GM19025 (cell line): ENCODE measurements at regions not wholly inside any gene's neighbourhood (a gene's known extent, or its start where the extent isn't known, plus 50 kb on each side); places are given as distances from the start of the nearest gene placed in this dataset.

Experiments used
- ATAC-seq: cut with Tn5 transposase; IDR thresholded peaks from one replicate; pipeline ENCODE4 v1.9.1; 2021; ENCODE audit warnings: mild to moderate bottlenecking, low read depth, moderate library complexity; ENCODE audit not compliant: unreplicated experiment

DNA sequence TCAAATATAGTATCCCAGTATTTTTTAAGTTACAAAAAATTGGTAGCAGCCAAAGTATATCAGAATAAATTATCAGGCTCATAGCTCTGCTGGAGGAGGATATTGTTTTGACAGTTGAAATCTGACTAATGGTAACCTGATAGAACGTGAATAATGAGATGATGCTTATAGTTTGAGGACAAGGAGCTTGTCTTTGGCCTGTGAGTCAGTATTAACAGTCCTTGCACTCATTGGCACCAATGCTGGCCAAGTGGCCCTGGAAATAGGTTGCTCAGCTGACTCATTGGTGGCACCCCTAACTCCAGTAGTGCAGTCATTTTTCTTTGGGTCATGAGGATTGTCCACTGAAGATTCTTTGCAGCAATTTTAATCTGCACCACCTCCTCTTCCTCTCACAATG is 203.3 kb upstream of the JADE1 start:
- no peak for ATAC-seq

DNA sequence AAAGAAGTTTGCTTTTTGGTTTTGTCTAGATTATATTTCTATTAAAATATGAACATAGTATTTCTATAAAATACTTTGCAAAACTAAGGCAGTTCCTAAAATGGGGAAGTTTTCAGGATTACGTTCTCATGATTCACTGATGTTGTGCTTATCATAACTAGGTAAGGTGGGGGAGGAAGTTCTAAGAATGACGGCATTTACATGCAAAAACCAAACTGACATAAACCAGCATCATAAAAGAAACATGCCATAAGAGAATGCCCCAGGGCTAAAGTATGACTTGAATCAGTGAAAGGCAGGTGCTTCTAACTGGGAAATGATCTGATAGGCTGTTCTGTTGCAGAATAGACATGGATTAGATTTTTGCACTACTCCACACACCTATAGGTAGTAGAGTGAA is 204.7 kb upstream of the JADE1 start:
- no peak for ATAC-seq

DNA sequence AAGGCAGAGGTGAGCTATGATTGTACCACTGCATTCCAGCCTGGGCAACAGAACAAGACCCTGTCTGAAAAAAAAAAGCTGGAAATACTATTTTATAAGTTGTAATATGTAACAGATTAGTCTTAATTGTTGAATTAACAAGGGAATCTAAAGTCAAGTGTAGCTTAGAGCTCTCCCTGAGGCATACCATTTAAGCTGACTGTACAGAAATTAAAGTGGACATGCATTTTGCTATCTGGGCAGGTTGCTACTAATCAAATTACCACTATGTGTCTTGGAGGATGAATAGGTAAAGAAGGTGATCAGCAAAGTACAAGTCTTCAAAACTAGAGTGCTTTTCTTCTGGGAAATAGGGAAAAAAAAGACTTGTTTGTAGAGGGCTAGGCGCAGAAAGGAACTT is 205.3 kb upstream of the JADE1 start:
- ATAC-seq, result no peak

DNA sequence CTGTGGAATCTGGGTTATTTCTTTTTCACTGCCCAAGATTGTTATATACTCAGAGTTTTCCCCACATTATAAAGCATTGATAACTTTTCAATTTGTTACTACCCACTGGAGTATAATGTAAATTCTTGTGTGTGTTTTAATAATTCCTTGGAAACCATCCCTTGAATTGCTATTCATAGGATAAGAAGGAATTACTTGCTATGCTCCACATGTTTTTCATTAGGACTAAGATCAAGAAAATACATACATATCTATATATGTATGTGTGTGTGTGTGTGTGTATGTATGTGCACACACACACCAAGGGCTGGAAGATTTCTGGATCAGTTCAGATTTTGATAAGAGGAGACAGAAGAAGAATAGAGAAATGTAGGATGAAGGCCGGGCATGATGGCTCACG is 206.4 kb upstream of the JADE1 start:
- ATAC-seq, result no peak

DNA sequence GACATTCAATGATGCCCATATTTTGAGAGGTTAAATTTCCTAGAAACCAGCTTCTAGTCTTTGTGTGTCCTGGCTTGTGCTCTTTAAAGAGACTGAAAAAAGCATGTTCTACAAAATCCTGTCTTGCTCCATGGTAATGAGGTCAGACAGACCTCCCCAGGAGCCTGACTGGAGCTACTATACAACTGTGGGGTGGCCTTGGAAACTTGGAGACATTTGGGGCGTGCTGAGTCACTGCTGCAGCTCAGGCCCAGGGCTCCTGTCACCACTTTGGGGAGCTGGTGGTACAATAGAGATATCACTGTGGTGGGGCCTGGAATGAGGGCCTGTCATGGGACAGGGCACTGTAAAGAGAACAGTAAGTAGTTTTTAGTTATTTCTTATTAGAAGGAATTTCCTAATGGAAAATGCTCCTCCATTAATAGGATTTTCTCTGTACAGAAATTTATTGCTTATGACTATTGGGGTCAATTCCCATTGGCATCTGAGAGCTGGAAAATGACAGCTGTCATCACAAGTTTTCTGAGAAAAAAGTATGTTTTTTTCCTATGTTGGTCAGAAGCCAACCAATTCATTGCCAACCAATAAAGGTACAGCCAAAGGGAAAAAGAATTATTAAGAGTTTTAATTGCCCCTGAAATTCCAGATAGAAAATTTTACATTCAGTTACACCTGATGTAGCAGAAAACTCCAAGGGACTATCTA is 207.4 kb upstream of the JADE1 start:
- ATAC-seq, result no peak

DNA sequence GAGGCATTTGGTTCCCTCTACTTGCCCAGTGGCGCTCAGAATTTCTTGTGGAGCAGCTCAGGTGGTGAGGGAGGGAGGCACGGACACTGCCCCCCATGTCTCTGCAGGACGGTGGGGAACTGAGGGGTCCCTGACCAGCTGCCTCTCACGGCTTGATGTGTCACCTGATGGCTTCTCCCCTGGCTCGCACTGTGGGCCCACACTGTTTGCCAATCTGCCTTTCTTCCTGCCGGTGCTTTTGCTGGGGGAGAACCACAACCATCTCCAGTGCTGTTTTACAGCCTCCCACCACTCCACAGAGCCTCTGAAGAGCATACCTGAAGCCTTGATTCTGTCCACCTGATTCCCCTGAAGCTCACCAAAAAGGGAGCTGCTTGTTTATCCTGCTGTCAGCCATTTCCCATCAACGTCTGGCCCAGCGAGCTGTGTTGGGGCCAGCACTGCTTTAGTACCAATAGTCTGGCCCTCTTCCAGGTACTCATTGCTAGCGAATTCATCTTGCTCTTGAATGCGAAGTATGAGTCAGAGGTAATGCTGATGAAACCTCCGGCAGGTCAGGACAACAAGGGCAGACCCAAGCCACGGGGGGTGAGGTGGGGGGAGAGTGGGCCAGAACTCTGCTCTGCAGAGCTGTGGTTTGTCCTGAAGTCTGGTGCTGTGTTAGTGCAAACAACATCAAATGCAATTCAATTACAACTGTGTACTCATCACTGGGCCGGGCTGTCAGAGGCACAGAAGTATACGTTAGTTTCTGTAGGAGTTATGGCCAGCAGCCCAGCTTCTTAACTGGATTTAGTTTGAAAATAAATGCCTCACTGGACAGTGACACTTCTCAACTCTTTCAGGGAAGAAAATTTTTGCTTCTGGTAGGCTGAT is 208.3 kb upstream of the JADE1 start:
- ATAC-seq, result no peak

DNA sequence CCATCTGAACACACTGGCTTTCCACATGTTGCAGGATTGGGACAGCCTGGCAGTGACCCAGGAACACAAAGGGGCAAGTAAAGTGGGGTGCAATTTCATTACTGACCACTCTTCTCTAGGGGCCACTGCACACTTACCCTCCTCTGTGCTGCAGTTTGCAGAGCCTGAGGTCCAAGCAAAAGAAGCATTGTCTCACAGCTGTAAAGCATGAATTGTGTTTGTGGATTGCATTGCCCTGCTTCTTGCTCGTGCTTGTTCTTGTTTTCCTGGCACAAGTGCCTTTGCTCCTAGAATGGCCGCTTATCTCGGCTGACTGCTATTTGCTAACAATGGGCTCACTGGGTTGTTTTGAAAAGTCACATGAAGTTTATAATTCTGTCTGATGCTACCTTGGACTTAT is 209.1 kb upstream of the JADE1 start:
- ATAC-seq, result no peak

DNA sequence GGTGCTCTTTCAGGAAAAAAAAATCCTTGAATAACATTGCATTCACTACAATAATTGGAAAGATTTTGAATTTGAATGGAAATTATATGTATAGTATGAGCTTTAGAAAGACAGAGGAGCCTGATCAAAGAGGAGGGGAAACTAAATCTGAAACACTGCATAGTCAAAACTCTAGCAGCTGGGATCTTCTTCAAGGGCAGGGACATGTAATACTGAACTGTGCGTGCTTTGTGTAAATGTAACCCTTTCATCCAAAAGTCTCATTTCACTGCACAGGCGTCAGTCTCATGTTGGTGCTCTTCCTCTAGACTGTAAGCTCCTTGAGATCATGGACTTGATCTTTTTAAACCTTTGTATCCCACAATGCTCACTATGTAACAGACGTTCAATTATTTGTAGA is 212.0 kb upstream of the JADE1 start:
- no peak for ATAC-seq

DNA sequence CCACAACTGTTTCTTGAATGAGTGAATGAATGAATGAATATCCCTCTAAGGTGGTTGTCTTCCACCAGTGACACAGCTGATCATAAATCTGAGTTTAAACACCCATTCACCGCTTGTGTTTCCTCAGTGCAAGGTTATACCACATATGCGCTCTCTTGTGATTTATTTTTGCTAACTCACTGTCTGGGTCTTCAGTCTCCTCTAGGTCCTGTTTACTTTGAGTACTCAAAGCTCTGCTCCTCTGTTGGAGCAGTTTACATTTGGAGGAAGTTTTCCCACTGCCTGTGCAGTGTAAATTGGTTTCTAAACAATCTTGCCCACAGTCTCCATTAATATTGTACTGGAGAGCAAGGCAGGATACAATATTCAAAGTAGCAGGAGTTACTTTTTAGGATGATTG is 212.6 kb upstream of the JADE1 start:
- ATAC-seq, result no peak

DNA sequence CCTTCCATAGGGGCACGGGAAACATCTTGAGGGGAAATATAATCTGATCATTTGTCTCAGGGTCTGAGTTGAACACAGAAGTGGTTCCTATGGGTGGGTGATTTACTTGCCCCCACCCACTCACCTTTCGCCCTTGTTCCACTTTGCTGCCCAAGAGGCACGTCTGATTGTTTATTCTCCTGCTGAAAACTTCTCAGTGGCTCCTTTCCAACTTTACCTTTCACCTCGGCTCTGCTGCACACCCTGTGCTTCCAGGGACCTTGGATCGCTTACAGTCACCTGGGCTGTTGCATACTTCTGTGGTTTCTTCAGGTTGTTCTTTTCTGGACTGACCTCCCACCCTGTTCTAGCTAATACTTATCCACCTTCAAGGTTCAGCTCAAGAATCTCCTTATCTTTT is 213.4 kb upstream of the JADE1 start:
- ATAC-seq, result no peak

DNA sequence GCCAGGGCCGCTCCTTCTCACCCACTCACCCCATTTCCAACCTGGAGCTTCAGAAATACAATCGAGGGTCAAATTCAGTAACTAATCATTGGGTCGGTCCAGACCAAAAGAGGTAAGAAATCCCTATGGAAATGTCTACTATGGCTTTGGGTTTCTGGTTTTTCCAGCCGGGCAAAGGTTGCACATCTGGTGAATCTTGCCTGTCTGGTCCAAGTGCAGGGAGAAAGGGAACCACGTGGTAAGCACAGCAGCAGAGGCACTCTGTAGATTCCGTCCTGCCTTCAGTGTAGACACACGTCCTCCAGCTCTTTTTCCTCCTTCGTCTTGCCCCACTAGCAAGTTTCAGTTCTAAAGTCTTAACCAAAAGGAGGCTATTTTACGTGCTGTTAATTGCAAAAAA is 218.0 kb upstream of the JADE1 start:
- no peak for ATAC-seq

DNA sequence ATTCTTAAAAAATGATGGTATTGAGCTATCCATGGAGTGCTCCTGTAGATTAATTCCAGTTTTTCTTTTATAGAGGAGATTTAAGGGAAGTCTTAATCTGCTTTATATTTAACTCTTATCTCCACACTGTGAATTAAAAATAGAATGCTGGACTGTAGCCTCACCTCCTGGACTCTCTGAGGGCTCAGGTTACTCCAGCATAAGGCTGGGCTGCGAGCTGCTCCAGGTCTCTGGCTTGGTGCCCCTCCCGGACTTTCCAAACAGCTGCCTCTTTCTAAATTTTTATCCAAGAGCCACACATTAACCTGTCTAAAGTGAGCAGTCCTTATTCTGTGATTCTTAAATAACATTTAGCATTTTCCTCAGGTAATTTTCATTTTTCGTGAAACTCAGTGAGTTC is 218.7 kb upstream of the JADE1 start:
- ATAC-seq, result no peak

DNA sequence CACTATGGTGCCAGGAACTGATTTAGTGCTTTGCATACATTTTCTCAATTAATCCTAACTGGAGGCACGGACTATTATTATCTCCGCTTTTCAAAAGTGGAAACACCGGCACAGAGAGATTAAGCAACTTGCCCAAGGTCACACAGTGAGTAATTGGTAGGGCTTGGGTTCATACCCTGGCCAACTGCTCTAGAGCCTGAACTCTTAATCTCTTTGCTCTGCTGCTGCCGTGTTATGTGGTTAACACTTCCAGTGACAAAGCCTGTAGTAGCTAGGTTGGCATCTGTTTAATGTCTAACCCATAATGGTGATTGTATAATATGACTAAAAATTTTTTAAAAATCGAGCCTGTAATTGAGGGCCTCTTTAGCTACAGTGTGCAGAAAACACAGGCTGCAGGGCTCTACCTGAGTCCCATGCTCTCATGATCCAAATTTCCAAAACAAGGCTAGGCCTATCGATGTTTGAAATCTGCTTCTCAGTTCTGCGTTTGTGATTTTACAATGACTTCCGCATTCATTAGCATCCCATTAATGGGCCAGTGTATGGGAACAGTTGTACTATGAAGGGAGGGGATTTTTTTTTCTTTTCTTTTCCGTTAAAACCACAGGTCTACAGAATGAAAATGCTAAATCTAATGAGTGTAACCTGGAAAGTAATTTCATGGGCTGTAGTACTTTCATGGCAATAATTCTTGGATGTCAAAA is 219.3 kb upstream of the JADE1 start:
- ATAC-seq, result no peak

DNA sequence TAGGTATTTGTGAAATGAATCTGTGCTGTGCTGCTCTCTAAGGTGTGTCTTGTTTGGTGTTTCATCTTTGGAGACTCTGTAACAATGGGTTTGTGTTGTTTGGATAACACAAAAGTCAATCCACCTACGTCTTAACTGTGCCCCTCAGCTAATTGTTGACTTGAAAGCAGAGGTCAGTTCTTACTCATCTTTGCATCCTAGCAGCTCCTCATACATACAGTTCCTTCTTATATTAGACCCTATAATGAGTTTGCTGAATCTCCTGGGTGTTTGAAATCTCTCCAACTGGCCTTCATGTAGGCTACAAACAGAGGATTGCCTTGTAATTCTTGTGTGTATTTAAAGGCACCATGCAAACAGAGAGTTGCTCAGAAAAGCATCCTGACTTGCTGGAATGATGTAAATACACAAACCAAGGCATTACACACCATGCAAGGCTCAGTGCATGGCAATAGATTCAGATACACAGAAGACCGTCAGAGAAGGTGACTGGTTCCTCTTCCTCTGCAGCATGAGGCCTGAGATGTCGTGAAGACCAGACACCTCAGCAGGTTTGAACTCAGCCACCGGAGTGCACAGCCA is 220.0 kb upstream of the JADE1 start:
- ATAC-seq, result no peak

DNA sequence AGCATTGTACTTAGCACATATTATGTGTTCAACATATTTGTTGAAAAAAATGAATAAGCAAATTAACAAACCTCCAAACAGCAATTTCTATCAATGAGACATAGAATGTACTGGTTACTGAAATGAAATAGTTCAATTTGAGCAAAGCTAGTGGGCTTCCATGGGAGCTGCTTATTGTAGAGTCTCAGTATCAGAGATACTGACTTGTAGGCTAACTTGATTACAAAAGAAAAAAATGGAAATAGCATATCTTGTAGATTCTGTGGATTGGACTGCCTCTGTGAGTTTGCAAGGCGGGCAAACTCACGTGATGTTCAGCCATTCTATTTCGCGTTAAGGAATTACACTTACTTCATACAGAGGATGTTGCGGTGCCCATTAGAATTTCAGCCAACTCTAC is 222.1 kb upstream of the JADE1 start:
- ATAC-seq, result no peak

DNA sequence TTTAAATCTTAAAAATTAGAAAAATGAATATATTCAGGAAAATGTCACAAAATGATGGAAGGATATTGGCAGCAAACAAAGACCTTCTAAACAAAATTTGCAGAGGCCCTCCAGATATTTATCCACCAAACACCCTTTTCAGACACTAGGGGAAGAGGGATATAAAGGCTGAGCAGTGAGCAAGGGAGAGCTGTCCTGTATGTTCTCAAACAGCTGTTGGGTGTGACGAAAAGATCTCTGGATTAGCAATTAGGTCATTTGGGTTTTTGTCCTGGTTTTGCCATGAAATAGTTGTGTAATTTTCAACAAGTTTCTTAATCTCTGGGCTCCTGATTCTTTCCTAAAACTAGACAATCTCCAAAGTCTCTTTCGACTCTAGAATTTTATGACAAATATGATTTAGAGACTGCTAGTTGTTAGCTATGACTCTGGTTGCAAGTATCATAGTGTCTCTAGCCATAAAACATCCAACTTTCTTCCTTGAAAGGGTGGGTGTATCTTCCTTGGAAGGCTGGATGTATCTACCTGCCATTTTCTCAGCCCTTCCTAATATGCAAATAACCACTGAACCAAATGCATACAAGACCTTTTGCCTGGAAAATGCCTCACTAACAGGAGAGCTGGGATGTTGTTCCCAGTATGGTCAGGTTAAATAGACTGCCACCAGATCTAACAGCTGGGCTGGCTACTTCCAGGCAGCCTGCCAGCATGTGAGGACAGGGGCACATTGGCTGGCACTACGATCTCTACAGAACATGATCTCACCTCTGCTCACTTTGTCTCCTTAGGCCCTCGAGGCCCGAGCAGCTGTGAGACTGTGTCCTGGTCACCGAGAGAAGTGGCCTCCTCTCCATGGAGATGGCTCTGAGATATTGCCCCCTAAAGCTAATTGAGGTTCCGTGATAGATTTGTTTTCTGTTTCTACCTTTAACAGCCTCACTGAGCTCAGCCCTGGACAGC is 225.5 kb upstream of the JADE1 start:
- ATAC-seq, result no peak

DNA sequence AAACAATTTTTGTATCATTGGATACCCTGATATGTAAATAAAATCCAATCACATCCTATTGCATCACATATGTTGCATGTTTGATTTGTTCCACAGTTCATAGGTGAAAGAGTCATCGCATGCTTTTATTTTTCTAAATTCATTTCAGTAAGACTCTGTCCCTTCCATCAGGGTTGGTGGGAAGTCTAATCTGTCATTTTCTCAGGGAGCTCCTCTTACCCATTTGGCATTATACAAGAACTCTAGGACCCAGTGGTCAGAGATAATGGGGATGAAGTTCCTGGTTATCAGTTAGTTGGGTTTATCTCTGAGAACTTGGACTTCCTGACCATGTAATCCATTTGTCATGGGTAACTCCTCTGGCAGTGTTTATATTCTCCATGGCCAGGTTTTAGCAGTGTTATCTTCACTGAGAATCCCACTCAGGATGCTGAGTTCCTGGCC is 227.1 kb upstream of the JADE1 start:
- ATAC-seq, result no peak

DNA sequence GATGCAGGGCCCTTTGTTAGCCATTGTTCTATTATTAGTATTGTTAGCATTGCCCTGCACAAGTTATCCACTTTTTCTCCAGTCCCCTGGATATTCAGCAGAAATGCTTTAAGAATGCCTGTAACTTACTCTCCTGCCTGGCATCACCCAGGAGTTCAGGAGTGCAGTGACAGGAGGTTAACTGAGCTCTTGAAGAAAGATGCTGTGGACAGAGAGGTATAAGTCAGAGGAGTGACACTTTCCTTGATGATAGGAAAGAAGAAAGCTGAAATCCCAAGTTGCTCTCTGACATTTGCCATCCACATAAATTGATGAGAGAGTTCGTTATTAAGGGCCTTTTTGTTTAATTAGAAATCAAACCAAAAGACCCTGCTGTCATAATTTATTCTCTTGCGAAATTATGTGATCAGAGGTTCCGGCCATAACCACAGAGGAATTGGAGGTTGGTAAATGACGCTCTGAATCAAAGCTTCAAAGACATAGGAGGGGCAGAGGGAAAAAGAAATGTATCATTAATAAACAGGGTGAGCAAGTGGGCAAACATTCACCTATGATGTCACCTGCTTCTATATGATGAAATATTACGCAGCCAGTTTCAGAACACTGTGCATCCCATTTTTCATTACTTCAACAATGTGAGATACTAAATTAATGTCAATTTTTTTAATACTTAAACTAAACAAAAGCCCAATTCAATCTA is 230.2 kb upstream of the JADE1 start:
- ATAC-seq, result no peak

DNA sequence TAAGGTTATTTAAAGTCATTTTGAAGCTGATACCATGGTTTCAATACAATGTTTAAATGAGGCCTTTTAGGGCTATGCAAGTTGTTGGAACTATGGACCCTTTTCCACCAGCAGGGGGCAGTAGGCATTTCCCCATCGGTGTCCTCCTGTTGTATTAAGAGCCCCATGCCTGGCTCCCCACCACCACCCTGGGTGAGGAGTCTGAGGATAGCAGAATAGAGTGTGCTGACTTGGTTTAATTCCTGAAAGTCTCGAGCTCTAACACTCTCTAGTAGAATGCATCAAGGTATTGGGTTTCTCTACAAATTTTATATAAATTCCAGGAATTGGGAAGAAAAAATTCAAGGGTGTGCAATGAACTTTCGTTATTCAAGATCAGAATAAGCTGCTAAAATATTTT is 234.8 kb upstream of the JADE1 start:
- ATAC-seq, result no peak
